SU-DHL-6 (cell line): ENCODE measurements at regions not wholly inside any gene's neighbourhood (a gene's known extent, or its start where the extent isn't known, plus 50 kb on each side); places are given as distances from the start of the nearest gene placed in this dataset.

Experiments used
- CTCF ChIP-seq: fragments of 200-600 bp; sonication (generic); IDR thresholded peaks from one replicate; pipeline ENCODE4 v1.5.1; 2017; ENCODE audit warnings: antibody characterized with exemption, mild to moderate bottlenecking, low read length, moderate library complexity; ENCODE audit not compliant: insufficient read depth, poor library complexity, severe bottlenecking
- EZH2phosphoT487 ChIP-seq: fragments of 200-600 bp; sonication (generic), shearing (Covaris generic); conservative IDR thresholded peaks from 2 replicates; pipeline ENCODE4 v1.6.1; 2018; ENCODE audit warnings: mild to moderate bottlenecking, antibody characterized with exemption, low read length, moderate library complexity, mixed read lengths

GRCh38 chr5:106277540-106278096 lies 1393.1 kb downstream of the EFNA5 start:
- TF ChIP-seq CTCF (no peak), EZH2phosphoT487 (no peak)
